Lung (tissue), 11 donors: ENCODE measurements at regions not wholly inside any gene's neighbourhood (a gene's known extent, or its start where the extent isn't known, plus 50 kb on each side); places are given as distances from the start of the nearest gene placed in this dataset.
A peak's percentile ranks its signal among the peaks of the same experiment; 100 is the strongest.
"Not testable (repeated sequence)": the region's sequence is repeated elsewhere in the genome, so short reads cannot be mapped to it uniquely, and the experiment has no call there.

Experiments used
- ATAC-seq: fragments of 200-7000 bp; cut with Tn5 transposase; one replicate; pipeline ENCODE4 v1.9.1; 2020; ENCODE audit warnings: moderate number of reproducible peaks; ENCODE audit not compliant: insufficient read depth, low FRiP score
- DNase-seq, 3 donors: peaks; one replicate each; pipeline ENCODE4 v3.0.0-alpha.2; 2013 to 2017
- H3K27ac ChIP-seq, 2 donors: one replicate each; pipeline ENCODE4 v1.5.1; 2013; ENCODE audit warnings: mild to moderate bottlenecking in 2 of 2, moderate library complexity in 2 of 2, control low read depth in 1 of 2, inconsistent platforms in 1 of 2, low read depth in 1 of 2, low read length in 1 of 2
- H3K27me3 ChIP-seq, 3 donors: one replicate each; pipeline ENCODE4 v1.5.1; 2013; ENCODE audit warnings: low read length in 2 of 3; ENCODE audit not compliant: control insufficient read depth in 3 of 3, insufficient read depth in 3 of 3
- H3K36me3 ChIP-seq, 4 donors: one replicate each; pipeline ENCODE4 v1.5.1; 2013; ENCODE audit warnings: low read length in 4 of 4, mild to moderate bottlenecking in 1 of 4, moderate library complexity in 1 of 4; ENCODE audit not compliant: control insufficient read depth in 4 of 4, insufficient read depth in 4 of 4
- H3K4me1 ChIP-seq, 5 donors: one replicate each; pipeline ENCODE4 v1.5.1; 2013; ENCODE audit warnings: low read length in 5 of 5, mild to moderate bottlenecking in 2 of 5, moderate library complexity in 1 of 5; ENCODE audit not compliant: control insufficient read depth in 5 of 5, insufficient read depth in 5 of 5
- H3K4me3 ChIP-seq: one replicate; pipeline ENCODE4 v1.5.1; 2013; ENCODE audit warnings: mild to moderate bottlenecking, control low read depth, moderate library complexity
- H3K9ac ChIP-seq, 2 donors: one replicate each; pipeline ENCODE4 v1.5.1; 2013; ENCODE audit warnings: low read length in 2 of 2, control low read depth in 1 of 2; ENCODE audit not compliant: insufficient read depth in 1 of 2
- H3K9me3 ChIP-seq, 4 donors: one replicate each; pipeline ENCODE4 v1.5.1; 2013; ENCODE audit warnings: low read length in 3 of 4, mild to moderate bottlenecking in 1 of 4, moderate library complexity in 1 of 4; ENCODE audit not compliant: control insufficient read depth in 4 of 4, insufficient read depth in 3 of 4
- CTCF ChIP-seq: IDR thresholded peaks from 2 replicates; pipeline ENCODE4 v1.5.1; 2012; ENCODE audit warnings: mild to moderate bottlenecking; ENCODE audit errors: control extremely low read depth, extremely low read depth
- WGBS, 2 donors: extraction: QIAGEN DNeasy Blood & Tissue Kit; methylation state at CpG; one replicate each; pipeline ENCODE4 v1.1.7; 2013; 5-methylcytosine and 5-hydroxymethylcytosine counted together
- donor health status: control.
- donor health status: control.
- donor health status: Bipolar disorder and iron deficiency.
- donor health status: healthy.
- donor health status: DM: yes; HTN: yes; CAD: no.

- H3K4me1 ChIP-seq: no peaks in the 10 kb centered on the region
- H3K36me3 ChIP-seq: no peaks in the 10 kb centered on the region
- no peak for TF ChIP-seq CTCF
- WGBS, 2 donors: 33 to 46% methylated on average over 1 of the region's 1 CpG
- H3K9ac ChIP-seq: no peak overlapping the region
- no peak overlapping the region for H3K27ac ChIP-seq
- ATAC-seq: no peak
- H3K27me3 ChIP-seq: no peaks in the 10 kb centered on the region
- peaks cover 0 to 4% (median 2%) of the 10 kb centered on the region in 4 donors for H3K9me3 ChIP-seq
- no peak for DNase-seq
- no peak overlapping the region for H3K4me3 ChIP-seq
Measured at GRCh38 chr2:22076454-22076853, 952.7 kb downstream of the TDRD15 start.

GRCh38 chr2:22078701-22079100, 954.9 kb downstream of the TDRD15 start:
- Histone ChIP-seq H3K36me3 (no peaks in the 10 kb centered on the region), H3K4me1 (no peaks in the 10 kb centered on the region), H3K27ac (no peak overlapping the region), H3K9ac (no peak overlapping the region), H3K27me3 (no peaks in the 10 kb centered on the region), H3K9me3 (peaks cover 0 to 4% (median 0%) of the 10 kb centered on the region in 4 donors), H3K4me3 (no peak overlapping the region)
- no peak for TF ChIP-seq CTCF
- DNase-seq (no peak), ATAC-seq (no peak)

GRCh38 chr2:22079583-22079982, 955.8 kb downstream of the TDRD15 start:
- H3K4me3 ChIP-seq: no peak overlapping the region
- DNase-seq (no peak), ATAC-seq (no peak)
- no peaks in the 10 kb centered on the region for H3K9me3 ChIP-seq
- 71 to 79% methylated on average over 3 of the region's 3 CpGs for WGBS, 2 donors
- no peak overlapping the region for H3K9ac ChIP-seq
- H3K36me3 ChIP-seq: no peaks in the 10 kb centered on the region
- no peak overlapping the region for H3K27ac ChIP-seq
- no peaks in the 10 kb centered on the region for H3K27me3 ChIP-seq
- TF ChIP-seq CTCF: no peak
- no peaks in the 10 kb centered on the region for H3K4me1 ChIP-seq

GRCh38 chr2:22086726-22087125, 963.0 kb downstream of the TDRD15 start:
- WGBS, 2 donors: 57 to 69% methylated on average over 2 of the region's 2 CpGs
- ATAC-seq: no peak
- Histone ChIP-seq H3K9ac (no peak overlapping the region), H3K27ac (no peak overlapping the region), H3K4me1 (no peaks in the 10 kb centered on the region), H3K9me3 (no peaks in the 10 kb centered on the region), H3K36me3 (no peaks in the 10 kb centered on the region), H3K4me3 (no peak overlapping the region), H3K27me3 (no peaks in the 10 kb centered on the region)
- TF ChIP-seq CTCF: no peak
- peak in 1 of 3 donors; percentile 1 for DNase-seq

- not testable (repeated sequence) for H3K27me3 ChIP-seq, H3K4me3 ChIP-seq, ATAC-seq, H3K9ac ChIP-seq, DNase-seq, H3K36me3 ChIP-seq, H3K9me3 ChIP-seq, H3K27ac ChIP-seq, H3K4me1 ChIP-seq
- 76 to 80% methylated on average over 3 of the region's 3 CpGs for WGBS, 2 donors
Measured at GRCh38 chr2:22103617-22104016, 979.8 kb downstream of the TDRD15 start.
